BLaER1 treated with 17β-estradiol and CSF1 and Interleukin-3, amounts not matched to agents 10 nM and 100 nM (cell line): ENCODE measurements at regions not wholly inside any gene's neighbourhood (a gene's known extent, or its start where the extent isn't known, plus 50 kb on each side); places are given as distances from the start of the nearest gene placed in this dataset.

Experiments
- H3K27ac ChIP-seq, 11 experiments: shearing (Covaris generic); formaldehyde crosslinking; 2 replicates each; pipeline ENCODE4 v1.8.1; 2022
- H3K27me3 ChIP-seq, 11 experiments: shearing (Covaris generic); formaldehyde crosslinking; 2 replicates each; pipeline ENCODE4 v1.8.1; 2022
- H3K36me3 ChIP-seq, 11 experiments: shearing (Covaris generic); formaldehyde crosslinking; 2 replicates each; pipeline ENCODE4 v1.8.1; 2022
- H3K4me1 ChIP-seq, 10 experiments: shearing (Covaris generic); formaldehyde crosslinking; 2 replicates each; pipeline ENCODE4 v1.8.1; 2022
- H3K4me2 ChIP-seq, 11 experiments: shearing (Covaris generic); formaldehyde crosslinking; 2 replicates each; pipeline ENCODE4 v1.8.1; 2022
- H3K4me3 ChIP-seq, 10 experiments: shearing (Covaris generic); formaldehyde crosslinking; 2 replicates each; pipeline ENCODE4 v1.8.1; 2022
- H3K9ac ChIP-seq, 11 experiments: shearing (Covaris generic); formaldehyde crosslinking; 2 replicates each; pipeline ENCODE4 v1.8.1; 2022
- H3K9me3 ChIP-seq, 11 experiments: shearing (Covaris generic); formaldehyde crosslinking; replicated peaks in 1 of 11; 2 replicates each; pipeline ENCODE4 v1.8.1; 2022
- H4K20me1 ChIP-seq, 11 experiments: shearing (Covaris generic); formaldehyde crosslinking; 2 replicates each; pipeline ENCODE4 v1.8.1; 2022
- Cebpa-rat ChIP-seq, 11 experiments: shearing (Covaris generic); IDR thresholded peaks; 2 replicates each; pipeline ENCODE4 v1.8.1; 2022

DNA sequence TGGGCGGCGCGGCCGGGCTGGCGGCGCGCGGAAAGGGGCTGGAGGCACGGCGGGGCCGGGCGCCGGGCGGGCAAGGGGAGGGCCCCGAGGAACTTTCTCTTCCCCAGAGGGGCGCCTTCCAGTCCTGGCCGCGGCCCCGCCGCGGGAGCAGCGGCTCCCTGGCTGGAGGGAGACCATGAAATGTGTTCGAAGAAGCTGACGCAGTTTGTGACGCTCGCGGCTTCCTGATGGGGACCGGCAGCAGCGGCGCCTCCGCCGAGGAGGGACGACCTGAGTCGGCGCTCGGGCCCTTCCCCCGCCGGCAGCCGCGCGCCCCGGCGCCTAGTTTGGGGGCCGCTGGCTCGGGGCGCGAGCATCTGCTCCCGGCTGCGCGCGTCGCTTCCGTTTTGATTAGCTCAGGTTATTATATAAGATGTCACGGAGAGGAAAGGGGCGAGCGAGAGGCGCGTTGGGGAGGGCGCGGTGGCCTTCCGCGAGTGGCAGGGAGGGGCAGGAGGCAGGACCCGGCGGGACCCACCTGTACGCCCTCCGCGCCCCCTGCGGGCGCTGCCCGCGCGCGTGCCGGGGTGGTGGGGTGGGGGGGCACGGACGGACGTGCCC is 57.1 kb upstream of the PCGF5 start:
- Histone ChIP-seq H3K9me3 (peaks cover 0 to 3% (median 0%) of the 10 kb centered on the region in 11 experiments; a peak in 1 of 22 replicates), H4K20me1 (peaks cover 0 to 33% (median 0%) of the 10 kb centered on the region in 11 experiments; a peak in 8 of 22 replicates), H3K27me3 (peaks cover 0 to 14% (median 9%) of the 10 kb centered on the region in 11 experiments; a peak in 9 of 22 replicates), H3K4me3 (peak overlapping the region; percentile 69 to 94 (median 83)), H3K27ac (peak overlapping the region; percentile 79 to 95 (median 88)), H3K4me1 (peaks cover 4 to 21% (median 8%) of the 10 kb centered on the region in 10 experiments; a peak in 14 of 20 replicates), H3K9ac (peak overlapping the region; percentile 81 to 98 (median 89)), H3K4me2 (peak overlapping the region; percentile 86 to 96 (median 90)), H3K36me3 (no peaks in the 10 kb centered on the region)
- TF ChIP-seq Cebpa-rat (IDR thresholded peaks at IDR 0.05), result no peak

DNA sequence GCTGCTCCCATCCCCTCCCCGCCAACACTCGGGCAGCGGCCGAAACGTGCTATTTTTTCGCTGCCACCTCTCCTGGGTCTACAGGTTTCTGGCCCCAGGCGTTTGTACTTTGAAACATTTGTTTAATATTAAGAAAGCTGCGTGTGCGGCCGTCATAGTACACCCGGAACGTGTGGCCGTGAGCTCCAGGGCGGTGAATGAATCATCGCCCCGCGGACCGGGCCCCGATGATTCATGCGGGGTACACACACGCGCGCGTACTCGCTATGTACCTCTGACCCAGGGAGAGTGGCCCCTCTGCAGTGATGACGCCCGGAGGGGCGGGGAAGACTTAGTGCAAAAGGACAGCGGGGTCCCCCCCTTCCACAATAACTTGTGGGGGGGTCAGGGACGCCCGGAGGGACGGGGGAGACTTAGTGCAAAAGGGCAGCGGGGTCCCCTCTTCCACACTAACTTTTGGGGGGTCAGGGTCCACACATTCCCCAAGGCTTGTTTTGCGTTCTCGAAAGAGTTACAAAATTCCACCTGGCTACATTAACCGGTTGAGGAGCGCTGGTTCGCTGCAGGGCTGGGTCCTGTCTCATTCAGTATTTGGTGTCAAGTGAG is 56.5 kb upstream of the PCGF5 start:
- peak overlapping the region; percentile 86 to 96 (median 90) for H3K4me2 ChIP-seq
- H3K9me3 ChIP-seq, result peaks cover 0 to 6% (median 0%) of the 10 kb centered on the region in 11 experiments; a peak in 1 of 22 replicates
- peaks cover 0 to 14% (median 9%) of the 10 kb centered on the region in 11 experiments; a peak in 9 of 22 replicates for H3K27me3 ChIP-seq
- no peaks in the 10 kb centered on the region for H3K36me3 ChIP-seq
- H3K4me1 ChIP-seq, result peaks cover 4 to 20% (median 8%) of the 10 kb centered on the region in 10 experiments; a peak in 14 of 20 replicates
- H4K20me1 ChIP-seq, result peaks cover 0 to 35% (median 0%) of the 10 kb centered on the region in 11 experiments; a peak in 8 of 22 replicates
- peak overlapping the region; percentile 69 to 94 (median 83) for H3K4me3 ChIP-seq
- peak overlapping the region; percentile 81 to 98 (median 89) for H3K9ac ChIP-seq
- H3K27ac ChIP-seq, result peak overlapping the region; percentile 79 to 95 (median 88)
- no peak for TF ChIP-seq Cebpa-rat (IDR thresholded peaks at IDR 0.05)

DNA sequence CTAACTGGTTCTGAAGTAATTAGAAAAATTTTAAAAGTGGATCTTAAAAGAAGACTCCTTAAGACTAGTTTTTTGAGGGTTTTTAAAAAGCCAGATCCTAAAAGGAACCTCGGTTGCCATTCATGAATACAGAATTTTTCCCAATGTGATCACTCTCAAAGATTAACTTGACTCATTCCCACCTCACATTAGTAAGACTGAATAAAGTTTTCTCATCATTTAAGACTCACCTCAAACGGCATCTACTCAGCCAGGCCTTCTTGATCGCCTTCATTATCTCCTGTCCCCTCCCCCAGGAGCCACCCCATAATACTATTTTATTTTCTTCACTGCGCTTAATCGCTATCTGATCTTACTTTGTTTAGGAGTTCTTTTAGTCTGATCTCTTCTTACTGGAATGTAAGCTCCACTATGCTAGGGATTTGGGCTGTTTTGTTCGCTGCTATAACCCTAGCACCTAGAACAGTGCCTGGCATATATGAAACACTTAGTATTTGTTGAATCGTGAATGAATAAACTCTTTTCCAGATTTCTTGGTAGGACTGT is 55.9 kb upstream of the PCGF5 start:
- H3K27ac ChIP-seq, result no peak overlapping the region
- TF ChIP-seq Cebpa-rat (IDR thresholded peaks at IDR 0.05), result no peak
- peaks cover 0 to 6% (median 0%) of the 10 kb centered on the region in 11 experiments; a peak in 2 of 22 replicates for H3K9me3 ChIP-seq
- peaks cover 4 to 13% (median 8%) of the 10 kb centered on the region in 10 experiments; a peak in 14 of 20 replicates for H3K4me1 ChIP-seq
- peak overlapping the region; percentile 86 to 96 (median 90); a peak in 21 of 22 replicates for H3K4me2 ChIP-seq
- peaks cover 0 to 35% (median 0%) of the 10 kb centered on the region in 11 experiments; a peak in 8 of 22 replicates for H4K20me1 ChIP-seq
- peak overlapping the region in 6 of 10 experiments; percentile 69 to 94 (median 83); a peak in 7 of 20 replicates for H3K4me3 ChIP-seq
- peak overlapping the region in 2 of 11 experiments; percentile 90 to 94; a peak in 4 of 22 replicates for H3K9ac ChIP-seq
- no peaks in the 10 kb centered on the region for H3K36me3 ChIP-seq
- peaks cover 0 to 14% (median 9%) of the 10 kb centered on the region in 11 experiments; a peak in 9 of 22 replicates for H3K27me3 ChIP-seq

DNA sequence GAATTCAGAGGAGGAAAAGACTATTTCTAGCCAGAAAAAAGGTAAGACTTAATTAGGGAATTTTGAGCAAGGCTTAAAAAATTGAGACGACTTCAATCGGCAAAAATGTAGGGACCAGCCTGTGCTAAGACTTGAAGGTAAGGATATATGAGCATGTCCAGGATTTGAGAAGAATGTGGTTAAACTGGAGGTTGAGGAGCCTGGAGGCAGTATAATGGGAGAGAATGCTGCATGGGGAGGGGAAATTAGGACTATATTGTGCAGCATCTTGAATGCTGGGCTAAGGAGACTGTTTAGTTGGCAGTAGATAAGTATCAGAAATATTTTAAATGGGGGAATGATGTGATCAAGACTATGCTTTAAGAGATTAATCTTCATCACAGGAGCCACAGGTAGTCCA is 53.1 kb upstream of the PCGF5 start:
- Histone ChIP-seq H3K9me3 (peaks cover 6 to 22% (median 12%) of the 10 kb centered on the region in 11 experiments; a peak in 11 of 22 replicates), H3K27me3 (peaks cover 0 to 14% (median 9%) of the 10 kb centered on the region in 11 experiments; a peak in 7 of 22 replicates), H4K20me1 (peaks cover 0 to 35% (median 0%) of the 10 kb centered on the region in 11 experiments; a peak in 8 of 22 replicates), H3K36me3 (no peaks in the 10 kb centered on the region), H3K4me3 (no peak overlapping the region), H3K9ac (no peak overlapping the region), H3K4me2 (no peak overlapping the region), H3K4me1 (peaks cover 0 to 7% (median 6%) of the 10 kb centered on the region in 10 experiments; a peak in 12 of 20 replicates), H3K27ac (no peak overlapping the region)
- no peak for TF ChIP-seq Cebpa-rat (IDR thresholded peaks at IDR 0.05)

DNA sequence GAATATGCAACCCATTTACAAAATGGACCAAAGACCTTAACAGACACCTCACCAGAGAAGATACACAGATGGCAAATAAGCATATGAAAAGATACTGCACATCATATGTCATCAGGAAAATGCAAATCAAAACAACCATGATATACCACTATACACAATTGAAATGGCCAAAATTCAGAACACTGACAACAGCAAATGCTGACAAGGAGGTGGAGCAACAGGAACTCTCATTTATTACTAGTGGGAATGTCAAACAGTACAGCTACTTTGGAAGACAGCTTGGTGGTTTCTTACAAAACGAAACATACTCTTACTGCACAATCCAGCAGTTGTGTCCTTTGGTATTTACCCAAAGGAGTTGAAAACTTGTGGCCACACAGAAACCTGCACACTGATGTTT is 50.0 kb upstream of the PCGF5 start:
- peaks cover 9 to 30% (median 17%) of the 10 kb centered on the region in 11 experiments; a peak in 16 of 22 replicates for H3K9me3 ChIP-seq
- no peak overlapping the region for H3K4me3 ChIP-seq
- peaks cover 0 to 6% (median 0%) of the 10 kb centered on the region in 11 experiments; a peak in 1 of 22 replicates for H3K36me3 ChIP-seq
- H3K4me1 ChIP-seq, result no peaks in the 10 kb centered on the region
- H3K27ac ChIP-seq, result no peak overlapping the region
- no peaks in the 10 kb centered on the region for H3K27me3 ChIP-seq
- no peak overlapping the region for H3K4me2 ChIP-seq
- peaks cover 0 to 27% (median 0%) of the 10 kb centered on the region in 11 experiments; a peak in 8 of 22 replicates for H4K20me1 ChIP-seq
- H3K9ac ChIP-seq, result no peak overlapping the region
- no peak for TF ChIP-seq Cebpa-rat (IDR thresholded peaks at IDR 0.05)
